Kidney (tissue), 13 donors: ENCODE measurements at regions not wholly inside any gene's neighbourhood (a gene's known extent, or its start where the extent isn't known, plus 50 kb on each side); places are given as distances from the start of the nearest gene placed in this dataset.

Source experiments
- DNase-seq, 5 donors: peaks; one replicate each; pipeline ENCODE4 v3.0.0-alpha.2; 2013 to 2020
- FAIRE-seq: peaks from 2 replicates; lab custom pipeline; 2012; peaks lifted over from hg19 to GRCh38; lab: Jason Lieb, UNC
- H3K27ac ChIP-seq, 2 donors: one replicate each; pipeline ENCODE4 v1.7.0; 2013; ENCODE audit warnings: low read depth in 2 of 2, low read length in 2 of 2, inconsistent platforms in 1 of 2
- H3K27me3 ChIP-seq: one replicate; pipeline ENCODE4 v1.7.1; 2013; ENCODE audit warnings: low read length, inconsistent platforms; ENCODE audit not compliant: control insufficient read depth, insufficient read depth
- H3K36me3 ChIP-seq, 3 donors: one replicate each; pipeline versions ENCODE4 v1.7.0 to v1.7.1; 2013; ENCODE audit warnings: low read length in 3 of 3, control low read depth in 1 of 3, inconsistent platforms in 1 of 3; ENCODE audit not compliant: insufficient read depth in 3 of 3, control insufficient read depth in 2 of 3
- H3K4me1 ChIP-seq, 3 donors: one replicate each; pipeline versions ENCODE4 v1.7.0 to v1.7.1; 2013; ENCODE audit warnings: low read length in 3 of 3, inconsistent platforms in 1 of 3, low read depth in 1 of 3; ENCODE audit not compliant: control insufficient read depth in 2 of 3, insufficient read depth in 2 of 3
- H3K4me3 ChIP-seq, 3 donors: one replicate each; pipeline versions ENCODE4 v1.7.0 to v1.8.1; 2013; ENCODE audit warnings: low read length in 3 of 3, control low read depth in 1 of 3, inconsistent platforms in 1 of 3
- H3K9ac ChIP-seq, 3 donors: one replicate each; pipeline versions ENCODE4 v1.7.0 to v1.7.1; 2013; ENCODE audit warnings: low read length in 3 of 3, control low read depth in 1 of 3, inconsistent platforms in 1 of 3
- H3K9me3 ChIP-seq, 3 donors: one replicate each; pipeline versions ENCODE4 v1.7.0 to v1.7.1; 2013; ENCODE audit warnings: low read length in 3 of 3, control low read depth in 1 of 3, inconsistent platforms in 1 of 3; ENCODE audit not compliant: control insufficient read depth in 2 of 3, insufficient read depth in 1 of 3
- intact Hi-C: fragments of 100-400 bp; cut with DNase I; formaldehyde crosslinking; loops from one replicate; pipeline ENCODE4 v1.11.1; 2022
- TF ChIP-seq, protein P1 (sequence below): IDR thresholded peaks from 3 replicates; pipeline ENCODE4 v1.5.1; 2012; ENCODE audit warnings: mild to moderate bottlenecking, moderate library complexity, borderline replicate concordance; ENCODE audit not compliant: insufficient read depth; ENCODE audit errors: extremely low read depth
- donor health status: control.
- donor health status: control.
- donor health status: control.
- donor health status: control.
- donor health status: control.
- donor health status: DM: yes; HTN: yes; CAD: no.
- donor health status: Normal renal cell carcinoma (clear cell type).

DNA sequence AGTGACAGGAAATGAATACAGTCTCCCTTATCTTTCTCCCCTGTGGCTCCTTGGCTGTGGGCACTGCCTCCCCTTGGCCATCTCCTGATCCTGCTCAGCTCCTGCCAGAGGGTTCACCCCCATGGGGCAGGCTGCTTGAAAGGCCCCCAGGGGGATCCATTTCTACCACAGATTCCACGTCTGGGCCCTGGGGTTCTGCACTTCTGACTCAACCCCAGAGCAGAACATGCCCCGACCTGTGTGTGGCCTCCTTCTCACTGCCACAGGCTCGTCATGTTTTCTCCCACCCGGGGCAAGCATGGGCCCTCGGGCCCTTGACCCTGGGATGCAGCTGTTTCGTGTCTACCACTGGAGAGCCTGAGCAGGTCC lies 122.2 kb downstream of the ACKR3 start:
- Histone ChIP-seq H3K27me3 (no peaks in the 10 kb centered on the region), H3K27ac (no peak overlapping the region), H3K4me1 (no peaks in the 10 kb centered on the region), H3K9me3 (no peaks in the 10 kb centered on the region), H3K36me3 (no peaks in the 10 kb centered on the region), H3K4me3 (no peak overlapping the region), H3K9ac (no peak overlapping the region)
- FAIRE-seq (no peak), DNase-seq (no peak)
- TF ChIP-seq, protein P1, sequence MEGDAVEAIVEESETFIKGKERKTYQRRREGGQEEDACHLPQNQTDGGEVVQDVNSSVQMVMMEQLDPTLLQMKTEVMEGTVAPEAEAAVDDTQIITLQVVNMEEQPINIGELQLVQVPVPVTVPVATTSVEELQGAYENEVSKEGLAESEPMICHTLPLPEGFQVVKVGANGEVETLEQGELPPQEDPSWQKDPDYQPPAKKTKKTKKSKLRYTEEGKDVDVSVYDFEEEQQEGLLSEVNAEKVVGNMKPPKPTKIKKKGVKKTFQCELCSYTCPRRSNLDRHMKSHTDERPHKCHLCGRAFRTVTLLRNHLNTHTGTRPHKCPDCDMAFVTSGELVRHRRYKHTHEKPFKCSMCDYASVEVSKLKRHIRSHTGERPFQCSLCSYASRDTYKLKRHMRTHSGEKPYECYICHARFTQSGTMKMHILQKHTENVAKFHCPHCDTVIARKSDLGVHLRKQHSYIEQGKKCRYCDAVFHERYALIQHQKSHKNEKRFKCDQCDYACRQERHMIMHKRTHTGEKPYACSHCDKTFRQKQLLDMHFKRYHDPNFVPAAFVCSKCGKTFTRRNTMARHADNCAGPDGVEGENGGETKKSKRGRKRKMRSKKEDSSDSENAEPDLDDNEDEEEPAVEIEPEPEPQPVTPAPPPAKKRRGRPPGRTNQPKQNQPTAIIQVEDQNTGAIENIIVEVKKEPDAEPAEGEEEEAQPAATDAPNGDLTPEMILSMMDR, result no peak
- intact Hi-C loops, result no loop called here

DNA sequence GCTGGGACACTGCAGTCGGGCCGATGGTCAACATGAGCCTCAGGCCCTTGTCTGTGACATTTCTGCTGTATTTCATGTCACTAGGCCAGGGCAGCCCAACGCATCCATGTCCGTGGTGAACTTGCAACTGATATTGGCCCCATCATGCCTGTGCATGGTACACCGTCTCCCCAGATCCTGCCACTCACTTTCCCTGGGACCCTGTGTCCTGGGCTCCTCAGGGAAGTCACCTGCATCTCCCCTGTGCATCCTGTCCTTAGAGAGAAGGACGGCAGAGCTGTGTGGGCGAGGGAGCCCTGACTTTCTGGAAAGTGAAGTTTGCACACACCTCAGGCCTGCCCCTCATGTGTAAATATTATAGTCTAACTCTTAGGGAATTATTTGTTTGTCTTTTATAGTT lies 123.3 kb downstream of the ACKR3 start:
- H3K4me1 ChIP-seq, result no peaks in the 10 kb centered on the region
- FAIRE-seq (no peak), DNase-seq (no peak)
- no peaks in the 10 kb centered on the region for H3K27me3 ChIP-seq
- H3K4me3 ChIP-seq, result no peak overlapping the region
- no peak overlapping the region for H3K27ac ChIP-seq
- no peak overlapping the region for H3K9ac ChIP-seq
- H3K9me3 ChIP-seq, result no peaks in the 10 kb centered on the region
- intact Hi-C loops, result no loop called here
- TF ChIP-seq, protein P1, result no peak
- H3K36me3 ChIP-seq, result no peaks in the 10 kb centered on the region

DNA sequence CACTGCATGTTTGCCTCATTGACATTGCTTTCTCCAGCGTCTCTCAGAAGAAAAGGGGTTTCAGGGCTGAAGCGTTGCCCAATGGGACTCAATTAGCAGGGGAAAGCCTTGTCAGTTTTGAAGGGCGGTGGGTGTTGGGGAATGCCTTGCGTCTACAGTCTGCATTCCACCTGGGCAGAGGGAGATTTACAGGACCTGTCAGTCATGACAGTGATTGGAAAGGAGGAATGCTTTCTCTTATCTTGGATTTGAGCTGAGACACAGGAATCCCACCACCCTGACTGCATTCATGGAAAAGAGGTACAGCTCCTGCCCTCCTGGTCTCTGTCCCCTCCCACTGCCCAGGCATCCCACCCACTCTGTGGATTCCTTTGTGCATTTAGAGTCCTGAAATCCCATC lies 123.9 kb downstream of the ACKR3 start:
- TF ChIP-seq, protein P1, result no peak
- Histone ChIP-seq H3K27me3 (no peaks in the 10 kb centered on the region), H3K4me1 (no peaks in the 10 kb centered on the region), H3K4me3 (no peak overlapping the region), H3K27ac (no peak overlapping the region), H3K36me3 (no peaks in the 10 kb centered on the region), H3K9me3 (no peaks in the 10 kb centered on the region), H3K9ac (no peak overlapping the region)
- FAIRE-seq (no peak), DNase-seq (no peak)
- intact Hi-C loops, result no loop called here

DNA sequence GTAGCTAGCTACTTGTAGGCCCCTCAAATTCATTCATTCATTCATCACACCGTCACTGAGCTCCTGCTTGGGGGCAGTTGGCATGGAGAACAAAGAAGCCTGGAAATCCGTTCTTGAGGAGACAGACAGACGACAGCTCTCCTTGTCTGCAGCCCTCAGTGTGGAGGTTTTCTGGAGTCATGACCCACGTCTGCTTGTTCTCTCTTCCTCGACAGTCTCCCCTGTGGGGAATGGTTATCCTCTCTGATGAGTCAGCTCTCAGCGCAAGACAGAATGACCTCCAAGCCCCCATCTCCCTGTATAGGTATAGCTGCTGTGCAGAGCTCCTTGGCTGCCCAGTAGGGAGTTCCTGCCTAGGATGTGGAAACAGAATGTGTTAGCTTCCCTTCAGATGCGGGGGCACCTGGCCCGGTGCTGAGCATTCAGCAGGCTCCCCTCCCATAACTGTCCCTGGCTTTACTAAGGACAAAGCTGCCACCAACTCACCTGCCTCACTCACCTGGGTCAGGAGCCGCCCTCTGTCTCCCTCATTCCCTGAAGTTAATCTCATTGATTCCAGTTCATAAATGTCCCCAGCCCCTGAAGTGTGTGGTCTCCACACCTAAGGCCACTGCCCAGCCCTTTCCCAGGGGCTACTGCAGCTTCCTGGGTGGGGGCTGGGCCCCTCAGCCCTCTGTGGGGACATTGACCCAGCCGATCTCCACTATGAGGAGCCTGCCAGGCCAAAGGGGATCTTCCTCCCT lies 124.7 kb downstream of the ACKR3 start:
- DNase-seq (no peak), FAIRE-seq (no peak)
- H3K36me3 ChIP-seq, result no peaks in the 10 kb centered on the region
- no peak overlapping the region for H3K9ac ChIP-seq
- TF ChIP-seq, protein P1, result no peak
- H3K27me3 ChIP-seq, result no peaks in the 10 kb centered on the region
- no peak overlapping the region for H3K4me3 ChIP-seq
- no peaks in the 10 kb centered on the region for H3K9me3 ChIP-seq
- no peak overlapping the region for H3K27ac ChIP-seq
- H3K4me1 ChIP-seq, result no peaks in the 10 kb centered on the region
- intact Hi-C loops, result no loop called here
